ENCODE measurements at regions not wholly inside any gene's neighbourhood (a gene's known extent, or its start where the extent isn't known, plus 50 kb on each side); places are given as distances from the start of the nearest gene placed in this dataset.

DNA sequence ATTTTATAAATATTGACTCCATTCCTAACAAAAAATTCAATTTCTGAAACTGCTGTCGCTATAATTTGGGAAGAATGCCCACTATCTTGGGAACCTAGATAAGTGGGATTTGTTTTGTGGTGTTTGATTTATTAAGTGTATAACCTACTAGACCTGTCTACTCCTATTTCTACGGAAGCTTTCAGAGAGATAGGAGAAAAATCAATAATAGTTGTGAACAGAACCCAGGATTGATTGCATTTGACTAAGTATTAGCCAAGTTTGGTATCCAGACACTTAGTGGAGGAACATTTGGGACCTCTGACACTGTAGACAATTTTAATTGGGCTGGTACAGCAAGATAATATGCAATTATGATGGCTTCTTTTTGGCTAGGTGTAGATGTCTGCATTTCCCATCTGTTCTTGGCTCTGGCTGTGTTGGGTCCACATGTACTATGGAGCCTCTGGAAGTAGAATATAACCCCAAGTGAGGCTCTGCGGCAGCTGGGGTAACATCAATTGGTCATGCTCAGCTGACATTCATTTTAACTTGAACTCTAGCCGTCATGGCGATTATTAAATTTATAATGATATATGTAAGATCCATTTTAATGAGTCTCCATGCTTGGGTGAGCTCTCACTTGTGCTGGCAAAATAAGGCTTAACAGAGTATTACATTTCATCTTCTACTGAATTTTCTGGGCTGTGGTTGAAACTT, 111.5 kb upstream of the E2F8 start:
- H3K9me3 ChIP-seq (replicated peaks in 1 of 2; ENCODE audit: control insufficient read depth in 1 of 2, insufficient read depth in 1 of 2, low read length in 2 of 2) = no peaks in the 10 kb centered on the region
- H3K4me1 Mint-ChIP-seq = no peaks in the 10 kb centered on the region
- intact Hi-C loops (cut with micrococcal nuclease) = no loop called here
- H3K79me2 ChIP-seq (ENCODE audit: insufficient read depth, low read length) = no peaks in the 10 kb centered on the region
- H3K27ac Mint-ChIP-seq = no peak overlapping the region
- H3K4me1 ChIP-seq (ENCODE audit: control insufficient read depth in 1 of 2, insufficient read depth in 2 of 2, low read length in 2 of 2) = no peaks in the 10 kb centered on the region
- no peaks in the 10 kb centered on the region for H4K20me1 ChIP-seq (ENCODE audit: insufficient read depth, low read length)
- H3K36me3 ChIP-seq (replicated peaks in 1 of 2; ENCODE audit: control insufficient read depth in 1 of 2, insufficient read depth in 2 of 2, low read length in 2 of 2) = no peaks in the 10 kb centered on the region
- no peak overlapping the region for H3K27ac ChIP-seq (ENCODE audit: low read depth in 1 of 2, low read length in 2 of 2)
- no peak overlapping the region for H3K4me2 ChIP-seq (replicated peaks; ENCODE audit: extremely low read depth, low read length, poor library complexity, severe bottlenecking)
- H3K36me3 Mint-ChIP-seq = no peaks in the 10 kb centered on the region
- peaks cover 18 to 25% of the 10 kb centered on the region in 2 donors for H3K27me3 ChIP-seq (ENCODE audit: control insufficient read depth in 2 of 2, insufficient read depth in 2 of 2, low read length in 2 of 2)
- no peak overlapping the region for H3K4me3 ChIP-seq (replicated peaks in 1 of 3; ENCODE audit: low read depth in 2 of 3, low read length in 3 of 3)
- H3K9me3 Mint-ChIP-seq = no peaks in the 10 kb centered on the region
- WGBS (ENCODE audit: insufficient coverage) = no CpG with 5 or more reads among the region's 5 CpGs
- no peak overlapping the region for H3K9ac ChIP-seq (ENCODE audit: insufficient read depth, low read length, poor library complexity, severe bottlenecking)
- H2AFZ ChIP-seq (ENCODE audit: insufficient read depth, low read depth, low read length, poor library complexity, severe bottlenecking) = no peak overlapping the region
- peaks cover 32 to 41% (median 41%) of the 10 kb centered on the region in 3 donors for H3K27me3 Mint-ChIP-seq (ENCODE audit: low read depth in 3 of 3)
- TF ChIP-seq, protein P1, sequence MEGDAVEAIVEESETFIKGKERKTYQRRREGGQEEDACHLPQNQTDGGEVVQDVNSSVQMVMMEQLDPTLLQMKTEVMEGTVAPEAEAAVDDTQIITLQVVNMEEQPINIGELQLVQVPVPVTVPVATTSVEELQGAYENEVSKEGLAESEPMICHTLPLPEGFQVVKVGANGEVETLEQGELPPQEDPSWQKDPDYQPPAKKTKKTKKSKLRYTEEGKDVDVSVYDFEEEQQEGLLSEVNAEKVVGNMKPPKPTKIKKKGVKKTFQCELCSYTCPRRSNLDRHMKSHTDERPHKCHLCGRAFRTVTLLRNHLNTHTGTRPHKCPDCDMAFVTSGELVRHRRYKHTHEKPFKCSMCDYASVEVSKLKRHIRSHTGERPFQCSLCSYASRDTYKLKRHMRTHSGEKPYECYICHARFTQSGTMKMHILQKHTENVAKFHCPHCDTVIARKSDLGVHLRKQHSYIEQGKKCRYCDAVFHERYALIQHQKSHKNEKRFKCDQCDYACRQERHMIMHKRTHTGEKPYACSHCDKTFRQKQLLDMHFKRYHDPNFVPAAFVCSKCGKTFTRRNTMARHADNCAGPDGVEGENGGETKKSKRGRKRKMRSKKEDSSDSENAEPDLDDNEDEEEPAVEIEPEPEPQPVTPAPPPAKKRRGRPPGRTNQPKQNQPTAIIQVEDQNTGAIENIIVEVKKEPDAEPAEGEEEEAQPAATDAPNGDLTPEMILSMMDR (IDR thresholded peaks at IDR 0.05) = no peak
- no peak for DNase-seq
- H3K4me3 Mint-ChIP-seq = no peak overlapping the region

DNA sequence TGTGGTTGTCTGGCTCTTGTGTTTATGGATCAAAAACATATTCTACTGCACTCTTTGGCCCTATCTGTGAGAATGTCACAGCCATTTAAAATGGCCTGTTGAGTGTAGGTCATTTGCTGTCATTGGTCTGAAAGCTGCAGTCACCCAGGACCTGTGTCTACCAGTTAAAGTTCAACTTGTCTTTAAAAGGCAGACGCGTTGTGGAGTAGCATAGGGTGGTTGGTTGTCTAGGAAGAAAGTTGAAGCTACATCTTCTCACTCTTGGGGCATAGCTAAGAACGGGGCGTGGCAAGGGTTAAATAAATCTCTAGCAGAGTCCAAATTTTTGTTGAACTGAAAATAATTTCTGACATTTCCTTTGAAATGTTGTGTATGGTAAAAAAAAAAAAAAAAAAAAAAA, 110.7 kb upstream of the E2F8 start:
- Histone ChIP-seq H3K4me3 (replicated peaks in 1 of 3; ENCODE audit: low read depth in 2 of 3, low read length in 3 of 3) (no peak overlapping the region), H3K4me1 (ENCODE audit: control insufficient read depth in 1 of 2, insufficient read depth in 2 of 2, low read length in 2 of 2) (no peaks in the 10 kb centered on the region), H3K27me3 (ENCODE audit: control insufficient read depth in 2 of 2, insufficient read depth in 2 of 2, low read length in 2 of 2) (peaks cover 20 to 33% of the 10 kb centered on the region in 2 donors), H4K20me1 (ENCODE audit: insufficient read depth, low read length) (no peaks in the 10 kb centered on the region), H3K9ac (ENCODE audit: insufficient read depth, low read length, poor library complexity, severe bottlenecking) (no peak overlapping the region), H2AFZ (ENCODE audit: insufficient read depth, low read depth, low read length, poor library complexity, severe bottlenecking) (no peak overlapping the region), H3K4me2 (replicated peaks; ENCODE audit: extremely low read depth, low read length, poor library complexity, severe bottlenecking) (no peak overlapping the region), H3K27ac (ENCODE audit: low read depth in 1 of 2, low read length in 2 of 2) (no peak overlapping the region), H3K9me3 (replicated peaks in 1 of 2; ENCODE audit: control insufficient read depth in 1 of 2, insufficient read depth in 1 of 2, low read length in 2 of 2) (no peaks in the 10 kb centered on the region), H3K36me3 (replicated peaks in 1 of 2; ENCODE audit: control insufficient read depth in 1 of 2, insufficient read depth in 2 of 2, low read length in 2 of 2) (no peaks in the 10 kb centered on the region), H3K79me2 (ENCODE audit: insufficient read depth, low read length) (no peaks in the 10 kb centered on the region)
- no peak for DNase-seq
- Mint-ChIP-seq H3K9me3 (peaks cover 0 to 6% (median 0%) of the 10 kb centered on the region in 7 donors), H3K4me3 (no peak overlapping the region), H3K27me3 (ENCODE audit: low read depth in 3 of 3) (peaks cover 40 to 49% (median 48%) of the 10 kb centered on the region in 3 donors), H3K36me3 (no peaks in the 10 kb centered on the region), H3K4me1 (no peaks in the 10 kb centered on the region), H3K27ac (no peak overlapping the region)
- TF ChIP-seq, protein P1 (IDR thresholded peaks at IDR 0.05) = no peak
- intact Hi-C loops (cut with micrococcal nuclease) = no loop called here
- 100% methylated on average over 2 of the region's 4 CpGs for WGBS (ENCODE audit: insufficient coverage)
